ENCODE measurements at regions not wholly inside any gene's neighbourhood (a gene's known extent, or its start where the extent isn't known, plus 50 kb on each side); places are given as distances from the start of the nearest gene placed in this dataset.

- dilution Hi-C loops (cut with MboI; ENCODE audit: extremely low pct_ligation_motif_present, low sequenced_read_pairs): no loop called here
- TF ChIP-seq CTCF (IDR thresholded peaks at IDR 0.05; ENCODE audit: extremely low read depth in 1 of 2, insufficient read depth in 1 of 2, low read depth in 1 of 2, low read length in 2 of 2) (no peak), MAX (IDR thresholded peaks at IDR 0.05; ENCODE audit: insufficient read depth, insufficient read length) (no peak), POLR2A (IDR thresholded peaks at IDR 0.05; ENCODE audit: low read depth, low read length) (no peak), EZH2 (IDR thresholded peaks at IDR 0.05; ENCODE audit: borderline replicate concordance, low read depth, low read length, severe bottlenecking) (no peak), FOS (IDR thresholded peaks at IDR 0.05; ENCODE audit: borderline replicate concordance, insufficient read depth, low read length) (no peak), JUN (IDR thresholded peaks at IDR 0.05; ENCODE audit: borderline replicate concordance, insufficient read depth, insufficient read length, low read depth) (no peak), MYC (IDR thresholded peaks at IDR 0.05; ENCODE audit: low read depth, low read length) (no peak), GATA2 (IDR thresholded peaks at IDR 0.05; ENCODE audit: insufficient read depth, insufficient read length, low read depth, low read length) (no peak)
- DNase-seq (ENCODE audit: low read depth, low spot score) (no peak), FAIRE-seq (no peak)
- Histone ChIP-seq H4K20me1 (replicated peaks; ENCODE audit: control insufficient read depth, extremely low read depth, insufficient read depth, low read length) (no peaks in the 10 kb centered on the region), H3K9ac (replicated peaks; ENCODE audit: extremely low read depth, insufficient read depth, low read length) (no peak overlapping the region), H3K4me3 (replicated peaks in 1 of 3; ENCODE audit: insufficient read depth in 1 of 3, low read depth in 1 of 3, low read length in 3 of 3) (no peak overlapping the region), H3K4me1 (ENCODE audit: control insufficient read depth, extremely low read depth, insufficient read depth, low read length) (no peaks in the 10 kb centered on the region), H3K9me3 (replicated peaks; ENCODE audit: control insufficient read depth, insufficient read depth, low read length) (peaks cover 3% of the 10 kb centered on the region), H3K27ac (ENCODE audit: insufficient read depth, low read depth, low read length) (no peak overlapping the region), H3K9me1 (replicated peaks; ENCODE audit: control insufficient read depth, extremely low read depth, insufficient read depth, low read length) (no peaks in the 10 kb centered on the region), H3K79me2 (ENCODE audit: control insufficient read depth, insufficient read depth, low read length) (no peaks in the 10 kb centered on the region), H3K4me2 (ENCODE audit: insufficient read depth, low read length) (no peak overlapping the region), H2AFZ (ENCODE audit: low read depth, low read length) (no peak overlapping the region), H3K36me3 (ENCODE audit: control insufficient read depth in 2 of 2, extremely low read depth in 1 of 2, insufficient read depth in 2 of 2, low read length in 2 of 2) (no peaks in the 10 kb centered on the region), H3K27me3 (ENCODE audit: control insufficient read depth in 2 of 2, insufficient read depth in 2 of 2, low read length in 2 of 2) (no peaks in the 10 kb centered on the region)
- no TSS peak for BruUV-seq (replicated peaks)
- POLR2A ChIA-PET: no interaction called here
- CTCF ChIA-PET: no interaction called here
- intact Hi-C loops (cut with micrococcal nuclease): no loop called here
Measured at GRCh38 chr16:50977138-50977537, 173.9 kb downstream of the SALL1 start.

All from endothelial cell of umbilical vein (primary cell).